Breast epithelium (tissue), 3 donors: ENCODE measurements at regions not wholly inside any gene's neighbourhood (a gene's known extent, or its start where the extent isn't known, plus 50 kb on each side); places are given as distances from the start of the nearest gene placed in this dataset.

Experiments used
- CTCF ChIP-seq, 3 donors: fragments of 450-650 bp; IDR thresholded peaks; one replicate each; pipeline ENCODE4 v1.5.1; 2016 to 2017; ENCODE audit warnings: antibody characterized with exemption in 3 of 3, mild to moderate bottlenecking in 3 of 3, moderate library complexity in 3 of 3
- POLR2AphosphoS5 ChIP-seq, 3 donors: sonication (generic); formaldehyde crosslinking; IDR thresholded peaks; one replicate each; pipeline ENCODE4 v1.6.1; 2017; ENCODE audit warnings: antibody characterized with exemption in 3 of 3

GRCh38 chr5:104172976-104173375 is 610.4 kb upstream of the NUDT12 start:
- TF ChIP-seq CTCF (IDR thresholded peaks at IDR 0.05) (no peak), POLR2AphosphoS5 (IDR thresholded peaks at IDR 0.05) (no peak)
